ENCODE measurements at regions not wholly inside any gene's neighbourhood (a gene's known extent, or its start where the extent isn't known, plus 50 kb on each side); places are given as distances from the start of the nearest gene placed in this dataset.

GRCh38 chr2:149732001-149732685, 144.6 kb upstream of the MMADHC start:
- TF ChIP-seq ZFX (IDR thresholded peaks at IDR 0.05): no peak
- TF ChIP-seq CTCF (conservative IDR thresholded peaks at IDR 0.05): no peak
- no peak overlapping the region for H3K27ac ChIP-seq

DNA sequence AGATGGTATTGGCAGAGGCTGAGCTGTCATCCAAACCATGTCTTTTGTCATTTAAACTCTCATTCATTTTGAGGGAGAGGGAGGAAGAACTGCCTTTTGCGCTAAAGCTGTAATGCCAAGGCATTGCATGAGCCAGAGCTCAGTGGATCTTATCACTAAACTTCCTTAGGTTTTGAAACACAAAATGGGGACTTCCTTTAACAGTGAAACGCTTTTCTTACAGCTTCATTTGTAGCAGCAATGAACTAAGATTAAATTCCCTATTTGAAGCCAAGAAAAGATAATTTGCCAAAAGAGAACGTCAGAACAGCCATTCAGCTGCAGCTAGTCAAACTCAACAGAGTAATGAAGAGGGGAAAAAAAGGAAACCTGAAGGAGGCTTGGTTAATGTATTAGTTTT, 143.5 kb upstream of the MMADHC start:
- no peak overlapping the region for H3K27ac ChIP-seq
- TF ChIP-seq ZFX (IDR thresholded peaks at IDR 0.05) (no peak), CTCF (conservative IDR thresholded peaks at IDR 0.05) (no peak)

DNA sequence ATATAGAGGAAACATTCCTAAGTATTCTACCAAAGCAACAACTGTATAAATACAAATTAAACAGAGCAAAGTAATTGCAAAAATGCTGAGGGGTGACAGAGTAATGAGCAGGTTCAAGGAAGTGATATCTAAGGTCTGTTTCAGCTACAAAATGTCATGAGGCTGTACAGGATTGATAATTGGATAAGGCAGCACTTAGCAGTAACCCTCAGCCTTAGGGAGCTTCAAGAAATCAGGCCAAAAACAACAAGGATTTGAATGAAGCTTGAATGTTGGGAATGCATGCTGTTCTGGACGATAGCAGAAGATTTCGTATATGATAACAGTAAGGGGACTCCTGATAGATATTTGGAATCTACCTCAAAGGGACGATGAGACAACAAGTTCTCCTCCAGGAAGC, 142.0 kb upstream of the MMADHC start:
- no peak for TF ChIP-seq ZFX (IDR thresholded peaks at IDR 0.05)
- no peak for TF ChIP-seq CTCF (conservative IDR thresholded peaks at IDR 0.05)
- no peak overlapping the region for H3K27ac ChIP-seq

DNA sequence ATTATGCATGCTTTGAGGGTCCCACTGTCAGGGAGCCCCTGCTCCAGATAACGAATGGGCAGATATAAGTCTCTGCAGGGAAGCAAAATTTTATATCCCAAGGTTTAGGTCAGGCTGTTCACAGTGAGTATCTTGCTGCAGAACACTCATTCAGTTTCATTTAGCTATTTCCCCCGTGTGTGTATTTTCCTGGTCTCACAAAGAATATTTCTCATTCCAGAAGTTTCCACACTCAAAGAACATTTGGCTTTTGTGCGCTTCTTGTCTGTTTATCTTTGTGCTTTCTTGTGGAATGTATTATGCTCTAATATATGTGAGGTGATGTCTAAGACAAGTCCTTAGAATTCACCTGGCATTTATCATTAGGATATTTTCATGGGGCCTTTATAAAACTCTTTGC, 140.4 kb upstream of the MMADHC start:
- H3K27ac ChIP-seq: no peak overlapping the region
- TF ChIP-seq CTCF (conservative IDR thresholded peaks at IDR 0.05): no peak
- no peak for TF ChIP-seq ZFX (IDR thresholded peaks at IDR 0.05)

- TF ChIP-seq CTCF (conservative IDR thresholded peaks at IDR 0.05) (no peak), ZFX (IDR thresholded peaks at IDR 0.05) (no peak)
- H3K27ac ChIP-seq: no peak overlapping the region
Observed at GRCh38 chr2:149725234-149725633, 137.7 kb upstream of the MMADHC start.

- TF ChIP-seq ZFX (IDR thresholded peaks at IDR 0.05) (no peak), CTCF (conservative IDR thresholded peaks at IDR 0.05) (no peak)
- H3K27ac ChIP-seq: no peak overlapping the region
Observed at GRCh38 chr2:149724091-149724490, 136.5 kb upstream of the MMADHC start.

DNA sequence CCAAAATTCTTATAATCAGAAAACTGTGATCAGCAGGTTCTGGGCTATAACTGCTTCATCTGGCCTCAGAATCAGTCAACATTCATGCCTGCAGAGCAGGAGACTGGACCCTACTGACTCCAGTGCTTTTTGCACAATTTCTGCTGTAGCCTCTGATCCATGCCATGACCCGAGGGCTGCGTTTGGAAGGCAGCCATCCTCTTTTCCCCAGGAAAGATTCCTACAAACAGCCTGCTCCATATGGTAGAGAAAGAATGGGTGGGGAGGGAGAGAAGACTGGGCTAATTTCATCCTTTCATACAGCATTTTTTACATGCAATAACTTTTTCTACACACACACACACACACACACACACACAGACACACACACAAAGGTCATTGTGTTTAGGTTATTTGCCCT, 133.0 kb upstream of the MMADHC start:
- no peak overlapping the region for H3K27ac ChIP-seq
- no peak for TF ChIP-seq CTCF (conservative IDR thresholded peaks at IDR 0.05)
- TF ChIP-seq ZFX (IDR thresholded peaks at IDR 0.05): no peak

Measured in C4-2B (cell line).